Testis (tissue), 2 donors: ENCODE measurements at regions not wholly inside any gene's neighbourhood (a gene's known extent, or its start where the extent isn't known, plus 50 kb on each side); places are given as distances from the start of the nearest gene placed in this dataset.

ENCODE experiments used
- POLR2A ChIP-seq: fragments of 450-650 bp; IDR thresholded peaks from one replicate; pipeline ENCODE4 v1.6.1; 2017; ENCODE audit warnings: antibody characterized with exemption, mild to moderate bottlenecking, moderate library complexity
- TF ChIP-seq, protein P1 (sequence below), 3 experiments: fragments of 450-650 bp in 2 of 3; fragments of 200-600 bp in 1 of 3; sonication (generic) in 1 of 3; IDR thresholded peaks; one replicate each; pipeline ENCODE4 v1.5.1; 2016 to 2019; ENCODE audit warnings: antibody characterized with exemption in 3 of 3, mild to moderate bottlenecking in 2 of 3, moderate library complexity in 1 of 3

- TF ChIP-seq, protein P1, sequence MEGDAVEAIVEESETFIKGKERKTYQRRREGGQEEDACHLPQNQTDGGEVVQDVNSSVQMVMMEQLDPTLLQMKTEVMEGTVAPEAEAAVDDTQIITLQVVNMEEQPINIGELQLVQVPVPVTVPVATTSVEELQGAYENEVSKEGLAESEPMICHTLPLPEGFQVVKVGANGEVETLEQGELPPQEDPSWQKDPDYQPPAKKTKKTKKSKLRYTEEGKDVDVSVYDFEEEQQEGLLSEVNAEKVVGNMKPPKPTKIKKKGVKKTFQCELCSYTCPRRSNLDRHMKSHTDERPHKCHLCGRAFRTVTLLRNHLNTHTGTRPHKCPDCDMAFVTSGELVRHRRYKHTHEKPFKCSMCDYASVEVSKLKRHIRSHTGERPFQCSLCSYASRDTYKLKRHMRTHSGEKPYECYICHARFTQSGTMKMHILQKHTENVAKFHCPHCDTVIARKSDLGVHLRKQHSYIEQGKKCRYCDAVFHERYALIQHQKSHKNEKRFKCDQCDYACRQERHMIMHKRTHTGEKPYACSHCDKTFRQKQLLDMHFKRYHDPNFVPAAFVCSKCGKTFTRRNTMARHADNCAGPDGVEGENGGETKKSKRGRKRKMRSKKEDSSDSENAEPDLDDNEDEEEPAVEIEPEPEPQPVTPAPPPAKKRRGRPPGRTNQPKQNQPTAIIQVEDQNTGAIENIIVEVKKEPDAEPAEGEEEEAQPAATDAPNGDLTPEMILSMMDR (IDR thresholded peaks at IDR 0.05): no peak
- no peak for TF ChIP-seq POLR2A
Observed at GRCh38 chr5:125525356-125525755, 778.9 kb upstream of the ZNF608 start.
